Hematopoietic multipotent progenitor cell treated with erythropoietin and hydrocortisone succinate and interleukin-3 and kit ligand, for 15 days (in vitro differentiated cells): ENCODE measurements at regions not wholly inside any gene's neighbourhood (a gene's known extent, or its start where the extent isn't known, plus 50 kb on each side); places are given as distances from the start of the nearest gene placed in this dataset.
"Not testable (repeated sequence)": the region's sequence is repeated elsewhere in the genome, so short reads cannot be mapped to it uniquely, and the experiment has no call there.

Experiments
- DNase-seq: peaks from one replicate; pipeline ENCODE4 v3.0.0-alpha.2; 2015; ENCODE audit warnings: low spot score

- DNase-seq, result not testable (repeated sequence)
Observed at GRCh38 chr20:47903009-47903408, 117.7 kb upstream of the SULF2 start.

- not testable (repeated sequence) for DNase-seq
Observed at GRCh38 chr20:47899313-47899712, 114.0 kb upstream of the SULF2 start.

GRCh38 chr20:47897461-47897860 lies 112.2 kb upstream of the SULF2 start:
- DNase-seq, result no peak

- not testable (repeated sequence) for DNase-seq
Observed at GRCh38 chr20:47892681-47893080, 107.4 kb upstream of the SULF2 start.

GRCh38 chr20:47890708-47891107 lies 105.4 kb upstream of the SULF2 start:
- not testable (repeated sequence) for DNase-seq

- DNase-seq, result not testable (repeated sequence)
Observed at GRCh38 chr20:47889751-47890150, 104.5 kb upstream of the SULF2 start.

GRCh38 chr20:47888351-47888750 lies 103.1 kb upstream of the SULF2 start:
- no peak for DNase-seq

GRCh38 chr20:47887477-47888080 lies 102.3 kb upstream of the SULF2 start:
- no peak for DNase-seq

GRCh38 chr20:47887064-47887463 lies 101.8 kb upstream of the SULF2 start:
- no peak for DNase-seq

- no peak for DNase-seq
Observed at GRCh38 chr20:47886454-47887041, 101.3 kb upstream of the SULF2 start.

GRCh38 chr20:47885909-47886453 lies 100.7 kb upstream of the SULF2 start:
- no peak for DNase-seq

- not testable (repeated sequence) for DNase-seq
Observed at GRCh38 chr20:47883940-47884339, 98.7 kb upstream of the SULF2 start.

- no peak for DNase-seq
Observed at GRCh38 chr20:47883186-47883585, 97.9 kb upstream of the SULF2 start.

GRCh38 chr20:47879771-47880170 lies 94.5 kb upstream of the SULF2 start:
- DNase-seq, result no peak

- DNase-seq, result no peak
Observed at GRCh38 chr20:47878601-47879027, 93.3 kb upstream of the SULF2 start.

- no peak for DNase-seq
Observed at GRCh38 chr20:47876311-47877088, 91.2 kb upstream of the SULF2 start.

- no peak for DNase-seq
Observed at GRCh38 chr20:47875297-47876025, 90.2 kb upstream of the SULF2 start.

- no peak for DNase-seq
Observed at GRCh38 chr20:47872341-47872740, 87.1 kb upstream of the SULF2 start.

- DNase-seq, result no peak
Observed at GRCh38 chr20:47870475-47870874, 85.2 kb upstream of the SULF2 start.

- DNase-seq, result no peak
Observed at GRCh38 chr20:47868744-47869143, 83.5 kb upstream of the SULF2 start.

GRCh38 chr20:47868236-47868635 lies 83.0 kb upstream of the SULF2 start:
- no peak for DNase-seq

GRCh38 chr20:47867831-47868230 lies 82.5 kb upstream of the SULF2 start:
- no peak for DNase-seq
